ENCODE measurements at regions not wholly inside any gene's neighbourhood (a gene's known extent, or its start where the extent isn't known, plus 50 kb on each side); places are given as distances from the start of the nearest gene placed in this dataset.

GRCh38 chr16:87037012-87037411 lies 280.2 kb downstream of the C16orf95 start:
- POLR2A ChIA-PET = interaction anchor here (0.8 kb wide), 1 partner anchor 8 kb away, joined by 3 read pairs; no protein-coding TSS in a partner anchor

More at GRCh38 chr16:87037012-87037411, 280.2 kb downstream of the C16orf95 start:
- Mint-ChIP-seq H3K4me3 (no peak overlapping the region), H3K4me1 (0 out of 2 replicates have a peak, but pooled peaks cover 4% of the 10 kb centered on the region), H3K9me3 (no peaks in the 10 kb centered on the region), H3K36me3 (no peaks in the 10 kb centered on the region), H3K27ac (no peak overlapping the region), H3K27me3 (ENCODE audit: low read depth) (no peaks in the 10 kb centered on the region)
- ATAC-seq (no peak), DNase-seq (ENCODE audit: low spot score) (no peak)
- no peak for TF ChIP-seq ZNF425 (CRISPR knock-in tag; conservative IDR thresholded peaks at IDR 0.05)
- TF ChIP-seq TEAD1 (CRISPR knock-in tag; IDR thresholded peaks at IDR 0.05) = no peak
- no peak for TF ChIP-seq TEAD4 (CRISPR knock-in tag; IDR thresholded peaks at IDR 0.05)
- no peak for TF ChIP-seq USF1 (CRISPR knock-in tag; IDR thresholded peaks at IDR 0.05)
- TF ChIP-seq ZNF532 (CRISPR knock-in tag; IDR thresholded peaks at IDR 0.05; ENCODE audit: borderline replicate concordance) = no peak
- TF ChIP-seq STAT6 (CRISPR knock-in tag; conservative IDR thresholded peaks at IDR 0.05; ENCODE audit: low read depth) = no peak
- no peak for TF ChIP-seq SMAD3 (CRISPR knock-in tag; IDR thresholded peaks at IDR 0.05; ENCODE audit: borderline replicate concordance)
- TF ChIP-seq GTF2I (CRISPR knock-in tag; conservative IDR thresholded peaks at IDR 0.05) = no peak
- TF ChIP-seq ATF6 (CRISPR knock-in tag; IDR thresholded peaks at IDR 0.05) = no peak
- no peak for TF ChIP-seq FOXJ3 (CRISPR knock-in tag; IDR thresholded peaks at IDR 0.05; ENCODE audit: borderline replicate concordance)
- no peak for TF ChIP-seq PREB (CRISPR knock-in tag; IDR thresholded peaks at IDR 0.05; ENCODE audit: borderline replicate concordance)
- TF ChIP-seq ZNF317 (CRISPR knock-in tag; IDR thresholded peaks at IDR 0.05; ENCODE audit: borderline replicate concordance, low read depth) = no peak
- no peak for TF ChIP-seq GRHL2 (CRISPR knock-in tag; IDR thresholded peaks at IDR 0.05; ENCODE audit: insufficient replicate concordance, severe bottlenecking)
- no peak for TF ChIP-seq CDX4 (CRISPR knock-in tag; IDR thresholded peaks at IDR 0.05; ENCODE audit: borderline replicate concordance)
- CTCF ChIA-PET = interaction anchor here (1.6 kb wide), 1 partner anchor 11 kb away, joined by 3 read pairs; no protein-coding TSS in a partner anchor
